ENCODE measurements at regions not wholly inside any gene's neighbourhood (a gene's known extent, or its start where the extent isn't known, plus 50 kb on each side); places are given as distances from the start of the nearest gene placed in this dataset.

GRCh38 chr12:115771601-115772000 is 505.9 kb downstream of the MED13L start:
- no peak for TF ChIP-seq CTCF (conservative IDR thresholded peaks at IDR 0.05; ENCODE audit: low read length)
- TF ChIP-seq EZH2phosphoT487 (IDR thresholded peaks at IDR 0.05; ENCODE audit: borderline replicate concordance): no peak

Measured in Loucy (cell line).